ENCODE measurements at regions not wholly inside any gene's neighbourhood (a gene's known extent, or its start where the extent isn't known, plus 50 kb on each side); places are given as distances from the start of the nearest gene placed in this dataset.

- in situ Hi-C loops (cut with MboI) = no loop called here
- H3K9ac ChIP-seq (ENCODE audit: control insufficient read depth, insufficient read depth, low read length) = no peak overlapping the region
- TF ChIP-seq SREBF2 (IDR thresholded peaks at IDR 0.05; ENCODE audit: low read length) = no peak
- no peak for TF ChIP-seq NR2C1 (IDR thresholded peaks at IDR 0.05)
- TF ChIP-seq CBFB (IDR thresholded peaks at IDR 0.05; ENCODE audit: low read depth) = no peak
- TF ChIP-seq EGR1 (IDR thresholded peaks at IDR 0.05; ENCODE audit: borderline replicate concordance in 1 of 2, low read depth in 2 of 2, low read length in 2 of 2) = no peak
- no peak for TF ChIP-seq USF1 (IDR thresholded peaks at IDR 0.05; ENCODE audit: borderline replicate concordance, extremely low read length, insufficient read depth, low read depth, low read length)
- WGBS (ENCODE audit: insufficient coverage, insufficient replicate concordance, low lambda C conversion rate, missing lambda C conversion rate) = 11% methylated on average over 5 of the region's 5 CpGs
- no peaks in the 10 kb centered on the region for H3K27me3 ChIP-seq (replicated peaks in 1 of 2; ENCODE audit: control insufficient read depth in 2 of 2, insufficient read depth in 2 of 2, low read length in 1 of 2)
- peaks cover 3% of the 10 kb centered on the region; the same call in 1 of the 3 replicates for H3K9me3 ChIP-seq (replicated peaks; ENCODE audit: control insufficient read depth, insufficient read depth, low read length)
- POLR2A ChIA-PET = no interaction called here
- RAD21 ChIA-PET (ENCODE audit: unreplicated experiment) = no interaction called here
- H3K27ac ChIP-seq (ENCODE audit: control insufficient read depth, insufficient read depth) = no peak overlapping the region
- no peaks in the 10 kb centered on the region for H4K20me1 ChIP-seq (ENCODE audit: control insufficient read depth, insufficient read depth)
- DNase-seq (ENCODE audit: low read depth, low spot score) (no peak), ATAC-seq (no peak), FAIRE-seq (no peak)
- CTCF ChIA-PET = no interaction called here
- SMC1A ChIA-PET (ENCODE audit: uncharacterized antibody, unreplicated experiment) = no interaction called here
- intact Hi-C loops (cut with micrococcal nuclease; ENCODE audit: unreplicated experiment) = no loop called here
- H3K4me1 ChIP-seq (ENCODE audit: control insufficient read depth, insufficient read depth, low read length) = no peaks in the 10 kb centered on the region
- H2AFZ ChIP-seq (ENCODE audit: control insufficient read depth, low read depth, low read length) = no peak overlapping the region
- H3K79me2 ChIP-seq (ENCODE audit: control insufficient read depth, insufficient read depth, low read length) = no peaks in the 10 kb centered on the region
- BruUV-seq (replicated peaks) = no TSS peak
- H3K36me3 ChIP-seq (ENCODE audit: control insufficient read depth in 2 of 2, insufficient read depth in 2 of 2, low read length in 1 of 2) = no peaks in the 10 kb centered on the region
- no peak overlapping the region for H3K4me2 ChIP-seq (ENCODE audit: control insufficient read depth, insufficient read depth)
- no peak overlapping the region for H3K4me3 ChIP-seq
Measured at GRCh38 chr2:5548991-5549715, 143.0 kb upstream of the SOX11 start.

GRCh38 chr2:5549771-5550170 is 142.4 kb upstream of the SOX11 start:
- no peak overlapping the region for H3K9ac ChIP-seq (ENCODE audit: control insufficient read depth, insufficient read depth, low read length)
- RAD21 ChIA-PET (ENCODE audit: unreplicated experiment) = no interaction called here
- no peak overlapping the region for H2AFZ ChIP-seq (ENCODE audit: control insufficient read depth, low read depth, low read length)
- H3K4me3 ChIP-seq = no peak overlapping the region
- H3K79me2 ChIP-seq (ENCODE audit: control insufficient read depth, insufficient read depth, low read length) = no peaks in the 10 kb centered on the region
- H3K9me3 ChIP-seq (replicated peaks; ENCODE audit: control insufficient read depth, insufficient read depth, low read length) = no peaks in the 10 kb centered on the region; the same call in 2 of the 3 replicates
- no peaks in the 10 kb centered on the region for H3K36me3 ChIP-seq (ENCODE audit: control insufficient read depth in 2 of 2, insufficient read depth in 2 of 2, low read length in 1 of 2)
- DNase-seq (ENCODE audit: low read depth, low spot score) (no peak), FAIRE-seq (no peak), ATAC-seq (no peak)
- BruUV-seq (replicated peaks) = no TSS peak
- no peak overlapping the region for H3K27ac ChIP-seq (ENCODE audit: control insufficient read depth, insufficient read depth)
- intact Hi-C loops (cut with micrococcal nuclease; ENCODE audit: unreplicated experiment) = no loop called here
- in situ Hi-C loops (cut with MboI) = no loop called here
- no peaks in the 10 kb centered on the region for H3K4me1 ChIP-seq (ENCODE audit: control insufficient read depth, insufficient read depth, low read length)
- no peaks in the 10 kb centered on the region for H3K27me3 ChIP-seq (replicated peaks in 1 of 2; ENCODE audit: control insufficient read depth in 2 of 2, insufficient read depth in 2 of 2, low read length in 1 of 2)
- SMC1A ChIA-PET (ENCODE audit: uncharacterized antibody, unreplicated experiment) = no interaction called here
- no peaks in the 10 kb centered on the region for H4K20me1 ChIP-seq (ENCODE audit: control insufficient read depth, insufficient read depth)
- WGBS (ENCODE audit: insufficient coverage, insufficient replicate concordance, low lambda C conversion rate, missing lambda C conversion rate) = 0% methylated on average over 2 of the region's 2 CpGs
- CTCF ChIA-PET = no interaction called here
- POLR2A ChIA-PET = no interaction called here
- no peak overlapping the region for H3K4me2 ChIP-seq (ENCODE audit: control insufficient read depth, insufficient read depth)
- TF ChIP-seq, protein P1, sequence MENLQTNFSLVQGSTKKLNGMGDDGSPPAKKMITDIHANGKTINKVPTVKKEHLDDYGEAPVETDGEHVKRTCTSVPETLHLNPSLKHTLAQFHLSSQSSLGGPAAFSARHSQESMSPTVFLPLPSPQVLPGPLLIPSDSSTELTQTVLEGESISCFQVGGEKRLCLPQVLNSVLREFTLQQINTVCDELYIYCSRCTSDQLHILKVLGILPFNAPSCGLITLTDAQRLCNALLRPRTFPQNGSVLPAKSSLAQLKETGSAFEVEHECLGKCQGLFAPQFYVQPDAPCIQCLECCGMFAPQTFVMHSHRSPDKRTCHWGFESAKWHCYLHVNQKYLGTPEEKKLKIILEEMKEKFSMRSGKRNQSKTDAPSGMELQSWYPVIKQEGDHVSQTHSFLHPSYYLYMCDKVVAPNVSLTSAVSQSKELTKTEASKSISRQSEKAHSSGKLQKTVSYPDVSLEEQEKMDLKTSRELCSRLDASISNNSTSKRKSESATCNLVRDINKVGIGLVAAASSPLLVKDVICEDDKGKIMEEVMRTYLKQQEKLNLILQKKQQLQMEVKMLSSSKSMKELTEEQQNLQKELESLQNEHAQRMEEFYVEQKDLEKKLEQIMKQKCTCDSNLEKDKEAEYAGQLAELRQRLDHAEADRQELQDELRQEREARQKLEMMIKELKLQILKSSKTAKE (IDR thresholded peaks at IDR 0.05; ENCODE audit: low read depth, poor library complexity, severe bottlenecking) = no peak
- TF ChIP-seq ZNF687 (IDR thresholded peaks at IDR 0.05) (no peak), HSF1 (IDR thresholded peaks at IDR 0.05; ENCODE audit: low read depth, low read length) (no peak)

Measured in GM12878 (cell line).